PC-3 (cell line): ENCODE measurements at regions not wholly inside any gene's neighbourhood (a gene's known extent, or its start where the extent isn't known, plus 50 kb on each side); places are given as distances from the start of the nearest gene placed in this dataset.

Experiments
- ATAC-seq: fragments of 200-7000 bp; cut with Tn5 transposase; 2 replicates; pipeline ENCODE4 v1.9.1; 2020; ENCODE audit warnings: mild to moderate bottlenecking, moderate library complexity
- BruUV-seq: library from RNA; stranded (reverse); fragments of 400-500 nt; replicated peaks from 2 replicates; lab custom pipeline; 2021; lab: Mats Ljungman, UMichigan
- CTCF ChIA-PET: fragments of 300-600 bp; sonication (Branson Sonifier 250); formaldehyde crosslinking; loops from one replicate; lab custom pipeline; 2022; ENCODE audit warnings: antibody characterized with exemption; lab: Charles Lee
- POLR2A ChIA-PET: fragments of 300-600 bp; sonication (Branson Sonifier 250); formaldehyde crosslinking; loops from one replicate; lab custom pipeline; 2022; ENCODE audit warnings: antibody characterized with exemption; ENCODE audit not compliant: unreplicated experiment; lab: Charles Lee
- DNase-seq: peaks from one replicate; pipeline ENCODE4 v3.0.0-alpha.2; 2015
- H2AFZ ChIP-seq: fragments of 300-600 bp; sonication (generic); 2 replicates; pipeline ENCODE4 v1.6.0; 2016; ENCODE audit warnings: antibody characterized with exemption, low read length
- H3F3A ChIP-seq: fragments of 300-600 bp; sonication (generic); one replicate; pipeline ENCODE4 v1.6.0; 2017; ENCODE audit warnings: antibody characterized with exemption, low read length, control low read depth, mild to moderate bottlenecking; ENCODE audit not compliant: unreplicated experiment
- H3K27ac ChIP-seq: fragments of 300-600 bp; sonication (generic); 2 replicates; pipeline ENCODE4 v1.5.1; 2016; ENCODE audit warnings: mild to moderate bottlenecking, low read length
- H3K27me3 ChIP-seq: fragments of 300-600 bp; sonication (generic); 2 replicates; pipeline ENCODE4 v1.6.1; 2016; ENCODE audit warnings: low read length, mixed read lengths
- H3K36me3 ChIP-seq: fragments of 300-600 bp; sonication (generic); 2 replicates; pipeline ENCODE4 v1.6.1; 2016; ENCODE audit warnings: low read depth, mixed run types, low read length, mixed read lengths
- H3K4me1 ChIP-seq: fragments of 300-600 bp; sonication (generic); 2 replicates; pipeline ENCODE4 v1.5.1; 2016; ENCODE audit warnings: low read length; ENCODE audit not compliant: insufficient read depth
- H3K4me2 ChIP-seq: fragments of 300-600 bp; sonication (generic); 2 replicates; pipeline ENCODE4 v1.6.0; 2016; ENCODE audit warnings: low read length
- H3K4me3 ChIP-seq: fragments of 300-600 bp; sonication (generic); 2 replicates; pipeline ENCODE4 v1.5.1; 2016; ENCODE audit warnings: mild to moderate bottlenecking, low read length, mixed read lengths
- H3K79me2 ChIP-seq: fragments of 300-600 bp; sonication (generic); 2 replicates; pipeline ENCODE4 v1.6.1; 2017; ENCODE audit warnings: low read length, mixed read lengths
- H3K9ac ChIP-seq: fragments of 300-600 bp; sonication (generic); 2 replicates; pipeline ENCODE4 v1.6.0; 2016; ENCODE audit warnings: mild to moderate bottlenecking, low read length
- H3K9me2 ChIP-seq: fragments of 300-600 bp; sonication (generic); replicated peaks from 2 replicates; pipeline ENCODE4 v1.6.1; 2016; ENCODE audit warnings: mixed run types, low read length, mixed read lengths
- H3K9me3 ChIP-seq: fragments of 300-600 bp; sonication (generic); 2 replicates; pipeline ENCODE4 v1.6.1; 2016; ENCODE audit warnings: low read length, mixed read lengths
- H4K20me1 ChIP-seq: fragments of 300-600 bp; sonication (generic); 2 replicates; pipeline ENCODE4 v1.6.1; 2016; ENCODE audit warnings: low read length, mixed read lengths
- EZH2 ChIP-seq: fragments of 300-600 bp; sonication (generic); IDR thresholded peaks from one replicate; pipeline ENCODE4 v1.6.1; 2017; ENCODE audit warnings: antibody characterized with exemption, mild to moderate bottlenecking, low read length; ENCODE audit not compliant: unreplicated experiment
- EZH2phosphoT487 ChIP-seq: fragments of 300-600 bp; sonication (generic); IDR thresholded peaks from 2 replicates; pipeline ENCODE4 v1.6.1; 2018; ENCODE audit warnings: mild to moderate bottlenecking, antibody characterized with exemption, low read length, borderline replicate concordance
- intact Hi-C: fragments of 100-400 bp; cut with micrococcal nuclease; formaldehyde crosslinking; loops from 2 replicates; pipeline ENCODE4 v1.9.0; 2023
- TF ChIP-seq, protein P1 (sequence below): fragments of 300-600 bp; sonication (generic); conservative IDR thresholded peaks from 2 replicates; pipeline ENCODE4 v1.5.1; 2017; ENCODE audit warnings: antibody characterized with exemption, low read depth, mild to moderate bottlenecking, low read length

DNA sequence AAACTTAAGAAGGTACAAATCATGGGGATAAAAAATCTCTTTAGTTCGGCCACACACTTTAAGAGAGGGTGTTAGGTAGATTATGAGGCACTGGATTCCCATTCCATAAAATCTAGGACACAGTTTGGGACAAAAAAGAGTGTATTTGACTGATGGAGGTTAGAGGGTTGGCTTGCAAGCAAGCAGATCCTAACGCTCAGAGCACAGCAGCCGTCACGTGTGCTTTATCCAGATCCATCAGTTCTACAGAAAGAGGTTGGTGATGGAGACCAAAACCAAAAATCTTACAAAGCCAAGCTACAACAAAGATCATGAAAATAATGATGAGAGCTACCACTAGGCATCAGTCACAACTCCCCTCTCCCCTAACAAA lies 549.4 kb downstream of the TNS3 start:
- Histone ChIP-seq H3K9ac (no peak overlapping the region), H3K79me2 (no peaks in the 10 kb centered on the region), H3K9me3 (no peaks in the 10 kb centered on the region), H3K36me3 (no peaks in the 10 kb centered on the region), H3K4me1 (no peaks in the 10 kb centered on the region), H3K4me2 (no peak overlapping the region), H3K9me2 (no peaks in the 10 kb centered on the region), H3F3A (no peaks in the 10 kb centered on the region), H3K27ac (no peak overlapping the region), H4K20me1 (no peaks in the 10 kb centered on the region), H2AFZ (no peak overlapping the region), H3K4me3 (no peak overlapping the region), H3K27me3 (no peaks in the 10 kb centered on the region)
- intact Hi-C loops: no loop called here
- DNase-seq: no peak
- TF ChIP-seq EZH2phosphoT487 (no peak), EZH2 (no peak)
- no TSS peak for BruUV-seq
- ChIA-PET POLR2A (no interaction called here), CTCF (interaction anchor here (0.6 kb wide), 1 partner anchor 30 kb away, joined by 5 read pairs; no protein-coding TSS in a partner anchor)
- ATAC-seq: no peak

DNA sequence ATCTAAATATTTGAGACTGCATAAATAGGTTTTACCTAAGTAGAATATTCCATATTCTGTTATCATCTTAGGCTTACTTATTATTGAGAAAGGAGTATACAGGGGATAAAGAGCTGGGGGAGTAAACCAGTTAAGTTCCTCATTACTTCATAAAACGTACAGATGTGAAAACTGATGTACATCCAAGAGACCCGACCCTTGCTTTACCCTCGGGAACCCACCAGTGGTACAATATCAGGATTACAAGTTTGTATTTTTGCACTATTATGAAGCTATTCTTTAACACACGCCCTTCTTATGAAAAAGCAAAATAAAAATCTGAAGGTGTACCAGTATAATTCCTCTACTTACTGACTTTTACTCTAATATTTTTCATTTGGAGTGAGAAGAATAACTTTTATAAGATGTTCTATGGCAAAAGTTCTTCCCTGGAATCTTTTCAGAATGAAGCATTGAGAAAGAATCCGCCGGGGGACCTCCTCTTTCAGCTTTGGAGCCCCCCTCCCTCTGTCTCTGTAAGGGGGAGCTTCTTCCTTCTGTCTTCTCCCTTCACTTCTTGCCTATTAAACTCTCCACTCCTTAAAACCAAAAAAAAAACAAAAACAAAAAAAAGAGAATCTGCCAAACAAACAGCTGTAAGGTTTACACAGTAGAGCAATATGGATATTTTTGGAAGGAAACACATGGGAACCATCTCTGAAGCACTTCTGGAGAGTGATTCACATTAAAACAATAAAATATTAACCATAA lies 550.0 kb downstream of the TNS3 start:
- CTCF ChIA-PET: no interaction called here

DNA sequence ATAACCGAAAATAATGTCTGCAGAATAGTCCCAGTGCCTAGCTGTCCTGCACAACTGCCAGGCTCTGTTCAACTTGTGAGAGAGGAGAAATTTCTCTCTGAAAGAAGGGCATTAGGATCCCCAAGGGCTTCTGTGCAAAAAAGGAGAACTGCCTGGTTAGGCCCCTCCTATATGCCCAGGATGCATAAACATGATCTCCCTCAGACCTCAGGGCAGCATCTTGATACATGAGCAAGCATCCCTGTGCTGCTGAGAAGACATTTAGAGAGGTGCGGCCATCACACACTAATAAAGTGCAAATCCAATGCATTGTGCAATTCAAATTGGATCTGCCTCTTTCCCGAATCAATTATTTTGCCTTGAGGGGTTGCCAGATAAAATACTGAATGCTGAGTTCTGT lies 553.6 kb downstream of the TNS3 start:
- CTCF ChIA-PET: no interaction called here

More for the DNA sequence above, 550.0 kb downstream of the TNS3 start:
- Histone ChIP-seq H3K4me3 (no peak overlapping the region), H2AFZ (no peak overlapping the region), H4K20me1 (no peaks in the 10 kb centered on the region), H3K9ac (no peak overlapping the region), H3K4me2 (no peak overlapping the region), H3K27me3 (no peaks in the 10 kb centered on the region), H3K36me3 (no peaks in the 10 kb centered on the region), H3K9me3 (no peaks in the 10 kb centered on the region), H3K27ac (no peak overlapping the region), H3F3A (no peaks in the 10 kb centered on the region), H3K9me2 (no peaks in the 10 kb centered on the region), H3K79me2 (no peaks in the 10 kb centered on the region), H3K4me1 (no peaks in the 10 kb centered on the region)
- no peak for TF ChIP-seq EZH2phosphoT487
- TF ChIP-seq, protein P1, sequence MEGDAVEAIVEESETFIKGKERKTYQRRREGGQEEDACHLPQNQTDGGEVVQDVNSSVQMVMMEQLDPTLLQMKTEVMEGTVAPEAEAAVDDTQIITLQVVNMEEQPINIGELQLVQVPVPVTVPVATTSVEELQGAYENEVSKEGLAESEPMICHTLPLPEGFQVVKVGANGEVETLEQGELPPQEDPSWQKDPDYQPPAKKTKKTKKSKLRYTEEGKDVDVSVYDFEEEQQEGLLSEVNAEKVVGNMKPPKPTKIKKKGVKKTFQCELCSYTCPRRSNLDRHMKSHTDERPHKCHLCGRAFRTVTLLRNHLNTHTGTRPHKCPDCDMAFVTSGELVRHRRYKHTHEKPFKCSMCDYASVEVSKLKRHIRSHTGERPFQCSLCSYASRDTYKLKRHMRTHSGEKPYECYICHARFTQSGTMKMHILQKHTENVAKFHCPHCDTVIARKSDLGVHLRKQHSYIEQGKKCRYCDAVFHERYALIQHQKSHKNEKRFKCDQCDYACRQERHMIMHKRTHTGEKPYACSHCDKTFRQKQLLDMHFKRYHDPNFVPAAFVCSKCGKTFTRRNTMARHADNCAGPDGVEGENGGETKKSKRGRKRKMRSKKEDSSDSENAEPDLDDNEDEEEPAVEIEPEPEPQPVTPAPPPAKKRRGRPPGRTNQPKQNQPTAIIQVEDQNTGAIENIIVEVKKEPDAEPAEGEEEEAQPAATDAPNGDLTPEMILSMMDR: no peak
- DNase-seq (no peak), ATAC-seq (no peak)
- intact Hi-C loops: no loop called here
- BruUV-seq: no TSS peak
- POLR2A ChIA-PET: no interaction called here

More for the DNA sequence above, 553.6 kb downstream of the TNS3 start:
- no peak for ATAC-seq
- Histone ChIP-seq H4K20me1 (no peaks in the 10 kb centered on the region), H3K27me3 (no peaks in the 10 kb centered on the region), H3K9ac (no peak overlapping the region), H3K36me3 (no peaks in the 10 kb centered on the region), H3K9me2 (no peaks in the 10 kb centered on the region), H3F3A (no peaks in the 10 kb centered on the region), H3K9me3 (no peaks in the 10 kb centered on the region), H3K4me1 (no peaks in the 10 kb centered on the region), H3K79me2 (no peaks in the 10 kb centered on the region), H3K27ac (no peak overlapping the region), H2AFZ (no peak overlapping the region), H3K4me2 (no peak overlapping the region), H3K4me3 (no peak overlapping the region)
- TF ChIP-seq EZH2 (no peak), EZH2phosphoT487 (no peak)
- TF ChIP-seq, protein P1: no peak
- POLR2A ChIA-PET: no interaction called here
- no TSS peak for BruUV-seq
- intact Hi-C loops: no loop called here
- DNase-seq: no peak
